Hematopoietic multipotent progenitor cell treated with erythropoietin and hydrocortisone succinate and interleukin-3 and kit ligand, for 8 days (in vitro differentiated cells): ENCODE measurements at regions not wholly inside any gene's neighbourhood (a gene's known extent, or its start where the extent isn't known, plus 50 kb on each side); places are given as distances from the start of the nearest gene placed in this dataset.
"Not testable (repeated sequence)": the region's sequence is repeated elsewhere in the genome, so short reads cannot be mapped to it uniquely, and the experiment has no call there.

Source experiments
- DNase-seq: peaks from one replicate; pipeline ENCODE4 v3.0.0-alpha.2; 2015

DNA sequence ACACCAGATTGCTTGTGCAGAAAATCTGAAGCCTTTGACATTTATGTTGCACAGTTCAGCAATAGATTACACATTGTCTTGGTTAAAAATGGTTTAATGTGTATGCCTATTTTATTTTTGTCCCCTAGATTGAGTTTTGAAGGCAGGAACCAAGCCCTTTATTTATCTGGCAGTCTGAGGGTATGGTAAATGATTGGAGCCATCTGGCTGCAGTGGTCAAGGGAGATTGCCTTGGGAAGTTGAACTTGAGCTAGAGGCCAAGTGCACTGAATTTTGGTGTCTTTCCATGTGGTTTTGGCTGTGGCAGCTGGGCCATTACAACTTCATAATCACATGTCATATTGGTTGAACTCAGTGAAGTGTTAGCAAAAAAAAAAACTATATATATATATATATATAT is 248.7 kb upstream of the C2CD4B start:
- no peak for DNase-seq

DNA sequence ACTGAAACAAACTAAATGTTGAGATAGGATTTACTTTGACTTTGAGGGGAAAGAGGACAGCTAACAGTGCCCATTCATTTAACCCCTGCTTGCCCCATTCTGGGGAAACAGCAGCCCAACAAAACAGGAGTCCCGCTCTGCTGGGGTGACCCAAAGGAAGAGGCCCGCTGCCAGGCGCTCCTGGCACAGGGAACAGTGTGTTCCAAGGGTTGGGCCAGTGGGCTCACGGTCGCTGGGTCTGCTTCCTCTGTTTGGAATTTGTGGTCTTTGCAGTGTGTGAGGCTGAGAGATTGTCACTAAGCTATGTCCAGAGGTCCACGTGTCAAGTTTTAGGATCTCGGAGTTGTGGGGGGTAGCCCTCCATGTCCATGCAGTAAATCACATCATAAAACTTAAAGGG is 250.4 kb upstream of the C2CD4B start:
- DNase-seq, result no peak

DNA sequence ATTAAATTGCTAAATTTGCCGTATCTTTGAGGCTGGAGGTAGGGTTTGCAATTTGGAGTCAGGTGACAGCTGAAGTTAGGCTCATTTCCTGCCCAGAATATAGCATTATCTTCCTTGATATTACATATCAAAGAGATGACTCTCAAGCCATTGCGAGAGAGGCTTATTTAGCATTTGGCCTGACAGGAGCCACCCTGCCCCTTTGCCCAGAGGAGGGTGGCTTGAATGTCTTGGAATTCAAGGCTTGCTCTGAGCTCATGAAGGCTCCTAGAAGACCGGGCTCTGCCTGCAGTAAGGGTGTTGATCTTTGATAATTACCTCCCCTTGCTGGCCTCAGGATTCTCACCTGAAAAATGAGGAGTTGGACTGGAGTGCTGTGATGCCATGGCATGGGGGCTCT is 251.4 kb upstream of the C2CD4B start:
- no peak for DNase-seq

DNA sequence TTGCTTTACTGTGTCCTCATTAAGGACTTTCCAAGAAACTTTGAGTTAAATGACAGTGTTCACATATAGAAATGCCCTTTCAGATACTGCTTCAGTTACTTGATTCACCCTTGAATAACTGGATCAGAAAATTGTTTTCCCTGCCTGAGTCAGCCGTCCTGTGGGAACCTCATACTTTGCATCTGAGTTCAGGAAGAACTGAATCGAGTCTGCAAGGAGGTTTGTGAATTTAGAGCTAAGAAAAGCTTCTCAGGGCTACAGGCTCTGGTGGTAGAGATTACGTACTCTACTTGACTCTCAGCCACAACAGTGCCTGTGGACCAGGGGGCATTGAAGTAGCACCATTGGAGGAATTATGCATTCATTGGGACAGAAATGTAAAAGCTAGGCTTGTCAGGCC is 252.4 kb upstream of the C2CD4B start:
- no peak for DNase-seq

DNA sequence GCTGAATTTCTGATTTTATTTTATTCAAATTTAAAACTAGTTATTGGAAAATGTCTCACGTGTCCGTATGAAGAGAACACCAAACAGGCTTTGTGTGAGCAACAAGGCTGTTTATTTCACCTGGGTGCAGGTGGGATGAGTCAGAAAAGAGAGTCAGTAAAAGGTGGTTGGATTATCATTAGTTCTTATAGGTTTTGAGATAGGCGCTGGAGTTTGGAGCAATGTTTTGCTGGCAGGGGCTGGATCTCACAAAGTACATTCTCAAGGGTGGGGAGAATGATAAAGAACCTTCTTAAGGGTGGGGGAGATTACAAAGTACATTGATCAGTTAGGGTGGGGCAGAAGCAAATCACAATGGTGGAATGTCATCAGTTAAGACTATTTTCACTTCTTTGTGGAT is 253.4 kb upstream of the C2CD4B start:
- DNase-seq, result not testable (repeated sequence)

DNA sequence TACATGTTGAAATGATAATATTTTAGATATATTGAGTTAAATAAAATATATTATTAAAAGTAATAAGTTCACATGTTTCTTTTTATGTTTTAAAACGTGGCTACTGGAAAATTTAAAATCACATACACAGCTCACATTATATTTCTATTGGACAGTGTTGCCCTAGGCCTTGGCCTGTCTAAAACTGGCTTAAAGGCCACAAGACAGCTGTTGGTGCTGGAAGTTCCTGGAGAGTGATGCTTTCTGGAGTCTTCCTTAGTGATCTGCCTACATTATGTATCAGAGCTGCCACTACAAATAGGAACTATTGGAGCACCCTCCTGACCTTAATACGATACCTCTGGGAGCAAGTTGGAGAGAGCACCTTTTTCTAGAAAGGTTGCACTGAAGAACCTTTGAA is 254.1 kb upstream of the C2CD4B start:
- no peak for DNase-seq

DNA sequence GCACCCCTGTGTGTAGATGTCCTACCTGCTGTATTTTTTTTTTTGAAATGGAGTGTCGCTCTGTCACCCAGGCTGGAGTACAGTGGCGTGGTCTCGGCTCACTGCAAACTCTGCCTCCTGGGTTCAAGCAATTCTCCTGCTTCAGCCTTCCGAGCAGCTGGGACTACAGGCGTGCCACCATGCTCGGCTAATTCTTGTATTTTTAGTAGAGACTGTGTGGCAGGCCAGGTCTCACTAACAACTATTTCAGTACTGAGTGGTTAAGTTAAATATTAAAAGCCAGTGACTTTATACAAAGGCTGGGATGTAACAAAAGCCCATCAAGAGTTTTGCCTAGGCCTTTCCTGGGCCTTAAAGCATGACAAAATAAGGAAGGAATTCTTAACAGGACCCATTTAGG is 255.3 kb upstream of the C2CD4B start:
- DNase-seq, result not testable (repeated sequence)

DNA sequence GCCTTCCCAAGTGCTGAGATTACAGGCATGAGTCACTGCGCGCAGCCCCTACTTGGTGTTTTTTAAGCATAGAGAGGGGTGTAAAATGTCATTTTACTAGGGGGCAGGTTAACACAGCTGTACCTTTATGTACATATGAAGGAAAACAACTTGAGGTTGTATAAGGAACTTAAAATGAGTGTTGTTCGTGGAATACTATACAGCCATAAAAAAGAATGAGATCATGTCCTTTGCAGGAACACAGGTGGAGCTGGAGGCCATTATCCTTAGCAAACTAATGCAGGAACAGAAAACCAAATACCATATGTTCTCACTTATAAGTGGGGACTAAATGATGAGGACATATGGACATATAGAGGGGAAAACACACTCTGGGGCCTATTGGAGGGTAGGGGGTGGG is 256.2 kb upstream of the C2CD4B start:
- no peak for DNase-seq

DNA sequence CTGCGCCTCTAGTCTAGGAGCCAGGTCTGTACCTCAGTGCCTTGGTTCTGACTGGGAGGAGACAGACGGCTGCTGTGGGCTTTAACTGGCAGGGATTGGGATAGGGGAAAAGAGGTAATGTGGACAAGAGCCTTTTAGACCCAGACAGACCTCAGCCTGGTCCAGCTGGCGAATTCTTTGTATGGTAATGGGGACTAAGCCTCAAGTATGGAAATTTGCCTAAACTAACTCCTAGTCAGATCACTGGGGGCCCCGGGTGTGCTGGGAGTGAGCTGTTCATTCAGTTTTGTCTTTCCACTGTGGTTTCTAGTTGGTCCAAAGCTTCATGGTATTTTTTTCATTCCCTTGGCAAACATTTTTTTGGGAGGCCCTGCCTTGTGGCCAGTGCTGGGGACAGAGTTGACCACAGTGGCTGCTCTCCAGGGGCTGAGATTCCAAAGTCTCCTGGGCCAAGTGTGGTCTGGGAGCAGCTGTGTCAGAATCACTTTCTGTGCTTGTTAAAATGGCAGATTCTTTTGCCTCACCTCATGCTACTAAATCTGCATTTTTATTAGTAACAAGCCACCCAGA is 261.4 kb upstream of the C2CD4B start:
- no peak for DNase-seq

DNA sequence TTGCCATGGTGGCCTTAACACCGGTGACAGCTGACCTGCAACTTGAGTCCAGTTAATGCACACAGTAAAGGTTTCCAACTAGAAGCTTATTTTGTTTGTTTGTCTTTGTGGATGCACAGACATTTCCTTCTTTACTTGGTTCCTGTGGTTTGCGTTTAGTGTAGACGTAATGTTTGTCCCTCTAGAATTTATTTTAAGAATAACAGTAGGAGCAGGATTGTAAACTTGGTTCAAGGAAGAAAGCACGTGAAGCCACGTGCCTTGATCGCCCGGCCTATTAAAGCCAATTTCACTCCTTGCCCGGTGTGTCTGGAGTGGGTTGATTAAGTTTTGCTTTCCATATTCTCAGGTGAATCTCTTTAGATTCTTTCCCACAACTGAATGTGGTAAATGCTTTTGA is 263.2 kb upstream of the C2CD4B start:
- no peak for DNase-seq

DNA sequence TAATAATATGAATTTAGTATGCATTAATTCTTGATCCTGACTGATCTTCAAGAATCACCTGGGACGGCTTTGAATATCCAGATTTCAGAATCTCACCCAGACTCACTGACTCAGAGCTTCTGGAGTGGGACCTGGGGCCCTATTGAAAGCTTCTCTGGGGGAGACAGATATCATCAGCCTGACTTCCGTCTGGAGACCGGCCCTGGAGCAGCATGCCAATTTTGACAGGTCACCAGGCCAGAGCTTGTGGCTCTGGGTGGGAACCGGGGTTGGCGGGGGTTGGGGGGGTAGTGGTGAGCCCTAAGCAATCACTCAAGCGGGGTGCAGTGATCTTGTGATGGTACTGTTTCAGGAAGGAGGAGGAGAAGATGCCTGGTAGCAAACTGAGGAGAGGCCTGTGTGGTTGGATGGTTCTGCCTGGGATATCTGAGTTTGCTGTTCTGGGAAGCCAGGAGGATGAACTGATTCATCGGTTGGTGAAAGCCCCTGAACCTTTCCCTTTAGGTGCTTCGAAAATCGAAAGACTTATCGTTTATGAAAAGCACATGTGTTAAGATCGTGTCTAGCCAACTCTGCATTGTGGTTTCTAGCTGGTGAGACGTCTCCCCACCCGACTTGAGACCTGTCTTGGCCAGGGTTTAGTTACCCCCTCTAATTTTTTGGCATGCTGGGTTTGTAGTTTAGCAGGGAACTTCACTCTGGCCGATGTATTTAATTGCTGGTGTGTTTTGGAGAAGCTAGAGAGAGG is 263.9 kb upstream of the C2CD4B start:
- DNase-seq, result no peak

DNA sequence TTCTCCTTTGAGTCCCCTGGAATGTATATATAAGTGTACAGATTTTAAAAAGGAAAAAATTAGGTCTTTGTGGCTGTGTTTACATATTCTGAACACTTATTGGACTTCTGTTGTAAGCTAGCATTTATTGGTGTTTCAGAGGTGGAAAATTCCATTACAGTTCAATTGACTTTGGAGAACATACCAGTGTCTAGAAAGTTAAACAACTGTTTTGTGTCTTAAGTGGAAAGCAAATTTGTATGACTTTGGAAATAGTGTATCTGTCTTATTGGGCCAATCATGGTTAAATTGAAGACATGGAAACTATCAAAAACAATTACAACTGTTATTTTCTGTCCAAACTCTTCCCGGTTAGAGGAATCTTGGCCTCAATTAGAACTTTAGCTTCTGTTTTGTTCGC is 265.0 kb upstream of the C2CD4B start:
- DNase-seq, result no peak

DNA sequence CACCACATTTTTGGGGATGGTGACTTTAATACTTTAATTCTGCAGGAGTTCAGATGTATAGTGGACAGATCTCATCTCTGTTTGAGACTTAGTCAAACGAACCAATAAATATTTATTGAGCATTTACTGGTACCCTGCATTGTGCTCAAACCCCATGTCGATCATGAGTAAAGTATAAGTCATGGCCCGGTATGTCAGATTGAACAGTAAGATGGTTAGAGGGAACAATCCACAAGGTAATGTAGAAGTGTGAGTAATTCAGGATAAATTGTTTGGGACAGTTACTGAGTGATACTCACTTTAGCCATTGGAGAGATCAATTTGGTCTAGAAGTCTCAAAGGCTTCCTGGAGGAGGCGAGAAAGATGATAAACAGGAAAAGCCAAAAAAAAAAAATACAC is 265.5 kb upstream of the C2CD4B start:
- DNase-seq, result no peak

DNA sequence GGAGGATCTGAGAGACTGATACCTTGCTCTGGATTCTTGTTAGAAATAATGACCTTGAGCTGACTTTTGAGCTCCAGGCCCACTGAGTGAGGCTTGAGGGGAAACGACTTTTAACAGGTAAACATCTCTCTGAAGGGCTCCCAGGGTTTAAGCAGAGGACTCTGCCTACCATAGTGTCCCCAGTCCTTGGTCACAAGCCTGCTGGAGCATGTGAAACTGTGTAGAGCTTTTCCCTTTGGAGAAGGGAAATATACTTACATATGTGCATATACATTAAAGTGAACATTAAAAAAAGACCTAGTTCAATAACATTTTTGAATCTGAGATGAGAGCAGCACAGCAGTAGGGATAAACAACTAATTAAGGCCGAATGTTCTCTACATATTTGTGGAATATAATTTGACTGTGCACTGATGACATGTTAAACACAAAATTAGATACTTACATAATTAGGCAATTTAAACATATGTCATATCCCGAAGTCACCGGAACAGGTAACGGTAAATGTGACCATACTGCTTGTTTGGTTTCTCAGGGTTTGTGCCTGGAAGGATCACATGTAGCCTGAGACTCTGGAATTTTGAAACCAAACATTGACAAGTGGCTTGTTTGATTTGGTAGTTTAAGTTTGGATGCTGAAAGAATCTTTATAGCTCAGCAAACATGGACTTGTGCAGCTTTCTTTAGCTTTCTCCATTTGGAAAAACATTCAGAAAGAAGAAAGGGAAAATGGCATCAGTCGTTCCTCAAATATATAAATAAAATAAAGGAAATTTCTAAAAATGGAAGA is 266.1 kb upstream of the C2CD4B start:
- no peak for DNase-seq

DNA sequence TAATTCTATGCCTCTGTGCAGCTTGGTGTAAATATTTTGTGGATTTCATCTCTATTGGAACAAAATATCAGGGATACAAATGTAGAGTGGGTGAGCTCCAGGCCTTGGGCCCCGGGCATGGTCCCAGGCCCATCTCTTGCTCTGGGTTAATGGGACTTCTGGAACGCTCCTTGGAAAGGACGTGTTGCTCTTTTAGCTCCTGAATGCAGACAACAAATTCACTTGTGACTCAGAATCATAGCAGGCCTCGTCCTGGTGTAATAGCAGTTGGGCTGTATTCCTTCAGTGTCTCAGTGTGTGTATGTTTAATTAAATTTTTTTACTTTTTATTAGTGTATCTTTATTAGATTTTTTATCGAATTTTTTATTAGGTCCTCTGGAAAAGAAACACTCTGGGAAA is 266.7 kb upstream of the C2CD4B start:
- no peak for DNase-seq

DNA sequence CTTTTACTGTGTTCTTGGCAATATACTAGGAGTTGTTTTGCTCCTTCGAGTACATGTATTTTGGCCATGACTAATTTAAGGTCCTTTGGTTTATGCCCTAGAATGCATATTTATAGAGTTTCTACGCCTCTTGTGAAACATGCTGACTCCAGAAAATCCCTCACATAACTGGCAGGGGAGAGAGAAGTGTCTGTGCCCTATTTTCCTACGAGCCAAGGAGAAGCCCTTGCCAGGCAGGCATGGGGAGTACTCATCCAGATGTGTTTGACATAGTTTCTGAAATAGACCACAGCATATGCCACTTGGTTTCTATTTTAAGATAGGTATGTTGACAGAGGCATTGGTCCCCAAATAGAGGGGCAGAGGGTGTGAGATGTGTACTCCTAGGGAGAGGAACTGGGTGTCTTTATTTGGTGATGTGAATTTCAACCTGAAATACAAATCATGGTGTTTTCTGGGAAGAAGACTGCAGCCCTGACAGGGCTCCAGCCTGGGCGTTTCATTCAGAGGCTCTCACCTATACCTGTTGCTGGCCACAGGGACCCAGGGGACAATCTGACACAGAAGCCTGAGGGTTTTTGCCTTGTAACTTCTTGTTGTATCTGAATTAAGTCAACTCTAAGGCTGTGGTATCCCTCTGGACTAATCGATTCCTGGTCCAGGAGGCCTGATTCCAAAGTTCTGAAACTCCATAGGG is 267.8 kb upstream of the C2CD4B start:
- DNase-seq, result no peak

DNA sequence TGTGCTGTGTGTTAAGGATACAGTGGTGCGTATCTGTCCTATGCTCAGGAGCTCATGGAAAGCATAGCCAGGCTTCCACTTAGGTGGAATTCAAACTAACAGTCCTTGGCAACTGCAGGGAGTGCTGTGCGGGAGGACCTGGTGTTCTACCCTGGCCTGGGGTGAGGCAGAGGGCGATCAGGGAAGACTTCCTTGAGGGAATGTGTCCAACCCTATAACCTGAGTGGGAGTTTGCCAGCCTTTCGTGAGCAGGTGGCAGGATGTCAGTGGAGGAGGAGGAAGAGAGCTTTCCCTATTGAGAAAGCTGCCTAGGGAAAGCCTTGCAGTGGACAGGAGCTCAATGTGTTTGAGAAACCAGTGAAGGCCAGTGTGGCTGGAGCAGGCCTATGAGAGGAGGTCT is 271.1 kb upstream of the C2CD4B start:
- no peak for DNase-seq

DNA sequence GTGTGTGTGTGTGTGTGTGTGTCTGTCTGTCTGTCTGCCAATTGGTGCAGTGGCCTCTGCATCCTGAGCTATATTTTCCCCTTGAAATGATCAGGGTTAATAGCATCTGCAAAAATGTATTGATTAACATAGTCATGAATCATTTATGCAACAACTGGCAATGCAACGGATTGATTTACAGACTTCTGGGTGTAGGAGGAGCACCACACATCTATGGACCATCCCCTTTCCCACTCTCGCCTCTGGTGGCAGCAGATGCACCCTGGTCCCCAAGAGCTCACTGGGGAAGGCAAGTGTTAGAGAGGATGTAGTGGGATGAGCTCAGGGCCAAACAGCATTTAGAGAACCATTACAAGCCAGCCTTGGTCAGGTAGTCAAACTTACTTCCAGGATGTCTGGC is 272.7 kb upstream of the C2CD4B start:
- DNase-seq, result no peak

DNA sequence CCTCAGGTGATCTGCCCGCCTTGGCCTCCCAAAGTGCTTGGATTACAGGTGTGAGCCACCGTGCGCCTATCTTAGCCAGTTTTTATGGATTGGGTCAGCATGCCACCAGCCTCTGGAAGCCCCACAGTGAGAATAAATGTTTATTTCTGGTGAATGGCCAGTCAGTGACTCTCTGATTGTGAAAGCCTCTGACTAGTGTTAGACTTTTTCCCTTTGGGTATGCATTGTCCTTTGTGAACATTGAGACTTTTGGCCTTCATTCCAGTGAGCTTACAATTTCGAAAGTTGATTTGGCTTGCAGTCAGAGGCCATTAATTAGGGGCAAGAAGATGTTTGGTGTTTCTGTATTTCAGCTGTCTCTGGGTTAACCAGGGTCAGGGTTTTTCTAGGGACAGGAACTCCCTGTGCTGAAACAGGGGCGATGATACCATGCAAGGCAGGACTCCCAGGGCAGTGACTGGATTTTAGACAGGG is 274.5 kb upstream of the C2CD4B start:
- DNase-seq, result no peak

DNA sequence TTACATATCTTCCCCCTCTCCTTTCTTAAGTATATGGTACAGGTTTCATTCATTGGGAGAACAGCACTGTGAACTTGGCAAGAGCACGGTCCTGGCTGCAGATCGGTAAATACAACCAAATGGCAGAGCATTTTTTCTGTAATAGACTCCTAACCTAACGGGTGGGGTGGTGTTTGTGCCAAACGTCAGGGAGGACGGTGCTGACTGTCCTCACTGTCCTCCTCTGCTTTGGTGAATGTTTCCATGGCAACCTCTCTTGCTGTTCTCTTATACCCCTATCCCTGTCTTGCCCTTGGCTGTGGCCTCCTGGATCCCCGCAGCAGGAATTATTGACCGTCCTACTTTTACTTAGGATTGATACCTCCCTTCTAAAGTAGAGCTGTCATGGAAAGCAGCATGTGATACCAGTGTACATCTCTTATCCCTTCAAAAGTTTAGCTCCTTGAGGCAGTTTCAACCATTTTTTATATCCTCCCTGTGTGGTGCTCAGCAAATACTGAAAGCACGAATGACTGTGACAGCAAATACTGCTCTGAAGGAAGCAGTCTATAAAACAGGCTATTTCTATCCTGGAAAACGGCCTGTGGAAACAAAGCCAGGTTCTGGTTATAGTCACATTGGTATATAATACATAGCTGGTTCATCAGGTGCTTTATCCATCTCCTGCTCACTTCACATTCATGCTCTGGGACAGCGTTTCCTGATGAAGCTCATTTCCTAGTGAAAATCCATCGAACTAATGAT is 275.4 kb upstream of the C2CD4B start:
- no peak for DNase-seq

DNA sequence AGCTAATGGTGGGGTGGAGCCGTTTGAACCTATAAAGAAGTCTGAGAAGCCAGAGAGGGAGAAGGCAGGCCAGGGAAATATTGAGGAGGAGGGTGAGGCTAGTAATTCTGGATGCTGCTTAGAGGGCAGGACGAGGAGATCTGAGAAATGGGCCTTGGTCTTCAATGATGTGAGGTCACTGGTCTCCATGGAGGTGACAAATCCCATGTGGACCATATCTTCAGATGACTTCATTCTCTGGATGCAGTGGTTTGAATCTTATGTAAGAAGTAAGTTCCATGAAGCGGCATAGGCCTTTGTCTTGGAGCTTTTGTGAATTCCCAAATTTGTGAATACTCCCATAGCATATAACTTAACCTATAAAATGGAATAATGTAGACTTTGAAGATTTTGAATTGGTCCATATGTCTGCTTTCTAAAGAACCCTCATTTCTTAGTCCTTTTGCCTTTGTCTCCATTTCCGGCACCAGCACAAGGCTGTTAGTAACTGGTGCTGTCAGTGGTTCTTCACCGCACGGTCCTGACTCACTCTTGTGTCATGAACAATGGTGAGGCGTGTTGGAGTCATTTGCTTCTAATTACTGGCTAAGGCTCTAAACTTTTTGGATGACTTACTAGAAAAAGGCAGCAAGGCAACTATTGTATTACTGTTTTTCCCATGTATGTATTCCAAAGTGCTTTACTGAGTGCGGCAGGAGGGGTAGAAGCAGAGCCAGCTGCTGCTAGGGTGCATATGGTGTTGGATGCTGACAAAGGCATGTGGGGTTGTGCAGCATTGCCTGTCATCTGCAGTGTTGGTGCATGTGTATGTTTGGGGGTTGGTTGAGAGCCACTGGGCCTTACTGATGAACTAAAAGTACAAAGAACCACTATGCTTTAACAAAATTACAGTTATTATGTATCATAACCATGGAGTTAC is 279.3 kb upstream of the C2CD4B start:
- DNase-seq, result no peak

DNA sequence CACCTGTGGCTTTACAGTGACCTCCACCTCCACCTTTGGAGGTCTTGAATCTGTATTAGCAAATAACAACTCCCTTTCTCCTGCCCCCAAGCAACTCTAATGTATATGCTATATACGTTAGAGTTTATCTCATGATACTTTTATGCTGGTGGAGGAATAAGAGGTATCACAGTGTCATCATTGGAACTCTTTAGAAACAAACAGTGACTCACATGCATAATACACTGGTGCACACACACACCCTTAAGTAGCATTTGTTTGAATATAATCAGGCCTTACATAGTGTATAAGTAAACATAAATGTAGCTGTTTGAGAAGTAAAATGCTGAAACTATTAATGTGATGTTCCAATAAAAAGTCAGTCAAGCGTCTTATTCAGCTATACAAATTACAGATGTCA is 280.2 kb upstream of the C2CD4B start:
- no peak for DNase-seq
